ENCODE measurements at regions not wholly inside any gene's neighbourhood (a gene's known extent, or its start where the extent isn't known, plus 50 kb on each side); places are given as distances from the start of the nearest gene placed in this dataset.
"Not testable (repeated sequence)": the region's sequence is repeated elsewhere in the genome, so short reads cannot be mapped to it uniquely, and the experiment has no call there.

GRCh38 chr2:67896076-67896475, 166.7 kb downstream of the C1D start:
- no peak for DNase-seq (ENCODE audit: low read depth in 2 of 2)
- TF ChIP-seq CTCF (IDR thresholded peaks at IDR 0.05; ENCODE audit: low read depth, low read length) = no peak
- H3K4me3 ChIP-seq (replicated peaks in 1 of 2; ENCODE audit: low read depth in 2 of 2, low read length in 2 of 2) = no peak overlapping the region

DNA sequence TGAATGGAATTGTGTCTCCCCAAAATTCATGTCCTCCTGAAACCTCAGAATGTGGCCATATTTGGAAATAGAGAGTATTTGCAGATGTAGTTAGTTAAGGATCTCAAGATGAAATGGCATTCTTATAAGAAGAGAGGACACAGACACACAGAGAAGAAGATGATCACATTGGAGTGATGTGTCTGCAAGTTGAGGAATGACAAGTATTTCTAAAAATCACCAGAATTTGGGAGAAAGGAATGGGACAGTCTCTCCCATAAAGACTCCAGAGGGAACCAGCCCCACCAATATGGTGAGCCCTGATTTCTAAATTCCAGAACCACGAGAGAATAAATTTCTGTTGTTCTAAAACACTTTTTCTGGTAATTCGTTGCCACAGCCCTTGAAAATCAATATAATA, 166.3 kb downstream of the C1D start:
- TF ChIP-seq CTCF (IDR thresholded peaks at IDR 0.05; ENCODE audit: low read depth, low read length) = no peak
- no peak overlapping the region for H3K4me3 ChIP-seq (replicated peaks in 1 of 2; ENCODE audit: low read depth in 2 of 2, low read length in 2 of 2)
- DNase-seq (ENCODE audit: low read depth in 2 of 2) = no peak

GRCh38 chr2:67898595-67898994, 164.2 kb downstream of the C1D start:
- DNase-seq (ENCODE audit: low read depth in 2 of 2) = no peak
- no peak for TF ChIP-seq CTCF (IDR thresholded peaks at IDR 0.05; ENCODE audit: low read depth, low read length)
- H3K4me3 ChIP-seq (replicated peaks in 1 of 2; ENCODE audit: low read depth in 2 of 2, low read length in 2 of 2) = no peak overlapping the region

GRCh38 chr2:67899187-67899586, 163.6 kb downstream of the C1D start:
- no peak overlapping the region for H3K4me3 ChIP-seq (replicated peaks in 1 of 2; ENCODE audit: low read depth in 2 of 2, low read length in 2 of 2)
- no peak for TF ChIP-seq CTCF (IDR thresholded peaks at IDR 0.05; ENCODE audit: low read depth, low read length)
- no peak for DNase-seq (ENCODE audit: low read depth in 2 of 2)

GRCh38 chr2:67900826-67901225, 162.0 kb downstream of the C1D start:
- H3K4me3 ChIP-seq (replicated peaks in 1 of 2; ENCODE audit: low read depth in 2 of 2, low read length in 2 of 2) = no peak overlapping the region
- TF ChIP-seq CTCF (IDR thresholded peaks at IDR 0.05; ENCODE audit: low read depth, low read length) = no peak

DNA sequence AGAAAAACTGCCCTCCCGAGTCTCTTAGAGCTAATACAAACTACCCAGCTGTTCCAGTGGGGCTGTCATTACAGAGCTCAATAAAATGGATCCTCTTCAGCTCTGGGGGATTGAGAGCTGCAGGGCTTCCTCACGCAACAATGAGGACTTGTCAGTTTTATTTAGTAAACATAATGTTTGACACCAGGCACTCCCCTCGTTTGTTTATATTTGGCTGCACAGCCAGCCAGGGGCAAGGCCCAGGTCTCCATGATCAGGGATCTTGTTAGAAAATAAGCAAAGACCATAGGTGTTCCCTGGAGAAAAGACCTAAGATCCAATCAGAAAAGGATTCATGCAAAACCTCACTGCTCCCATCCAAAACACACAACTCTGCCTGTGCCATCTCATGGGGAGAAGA, 158.2 kb downstream of the C1D start:
- TF ChIP-seq CTCF (IDR thresholded peaks at IDR 0.05; ENCODE audit: low read depth, low read length) = no peak
- no peak for DNase-seq (ENCODE audit: low read depth in 2 of 2)
- H3K4me3 ChIP-seq (replicated peaks in 1 of 2; ENCODE audit: low read depth in 2 of 2, low read length in 2 of 2) = no peak overlapping the region

More at GRCh38 chr2:67900826-67901225, 162.0 kb downstream of the C1D start:
- no peak for DNase-seq (ENCODE audit: low read depth in 2 of 2)

DNA sequence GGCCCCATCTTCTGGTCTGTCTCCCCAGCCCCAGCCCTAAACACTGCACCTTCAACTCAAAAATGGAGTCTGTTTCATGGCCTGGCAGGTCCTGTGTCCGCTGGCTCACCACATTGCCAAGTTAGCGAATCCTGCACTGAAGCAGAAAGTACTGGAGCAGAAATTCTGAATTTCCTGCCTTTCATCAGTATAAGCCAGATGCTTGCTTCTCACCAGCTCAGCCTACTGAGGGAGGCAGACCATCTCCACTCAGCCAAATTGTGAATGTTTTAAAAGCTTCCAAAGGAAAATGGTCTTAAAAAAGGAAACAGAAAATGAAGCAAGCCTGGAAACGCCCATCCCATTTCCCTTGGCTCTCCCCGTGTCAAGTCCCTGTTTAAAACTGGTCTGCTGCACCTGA, 157.8 kb downstream of the C1D start:
- no peak for DNase-seq (ENCODE audit: low read depth in 2 of 2)
- TF ChIP-seq CTCF (IDR thresholded peaks at IDR 0.05; ENCODE audit: low read depth, low read length) = no peak
- no peak overlapping the region for H3K4me3 ChIP-seq (replicated peaks in 1 of 2; ENCODE audit: low read depth in 2 of 2, low read length in 2 of 2)

GRCh38 chr2:67906547-67906946, 156.3 kb downstream of the C1D start:
- DNase-seq (ENCODE audit: low read depth in 2 of 2); H3K4me3 ChIP-seq (replicated peaks in 1 of 2; ENCODE audit: low read depth in 2 of 2, low read length in 2 of 2): not testable (repeated sequence)

All from cardiac fibroblast (primary cell).